ENCODE measurements at regions not wholly inside any gene's neighbourhood (a gene's known extent, or its start where the extent isn't known, plus 50 kb on each side); places are given as distances from the start of the nearest gene placed in this dataset.

GRCh38 chr10:78358351-78358750 lies 324.7 kb downstream of the RPS24 start:
- no peak for TF ChIP-seq POLR2AphosphoS5 (IDR thresholded peaks at IDR 0.05; ENCODE audit: low read depth, low read length)
- TF ChIP-seq FOXP2 (optimal IDR thresholded peaks at IDR 0.05; ENCODE audit: borderline replicate concordance, extremely low read depth, extremely low read length, insufficient read depth) = no peak
- no peak for TF ChIP-seq SIN3A (IDR thresholded peaks at IDR 0.05; ENCODE audit: borderline replicate concordance, insufficient read depth, low read length)
- TF ChIP-seq REST (IDR thresholded peaks at IDR 0.05; ENCODE audit: insufficient read depth in 1 of 2, low read depth in 2 of 2, low read length in 2 of 2) = no peak
